ENCODE measurements at regions not wholly inside any gene's neighbourhood (a gene's known extent, or its start where the extent isn't known, plus 50 kb on each side); places are given as distances from the start of the nearest gene placed in this dataset.

DNA sequence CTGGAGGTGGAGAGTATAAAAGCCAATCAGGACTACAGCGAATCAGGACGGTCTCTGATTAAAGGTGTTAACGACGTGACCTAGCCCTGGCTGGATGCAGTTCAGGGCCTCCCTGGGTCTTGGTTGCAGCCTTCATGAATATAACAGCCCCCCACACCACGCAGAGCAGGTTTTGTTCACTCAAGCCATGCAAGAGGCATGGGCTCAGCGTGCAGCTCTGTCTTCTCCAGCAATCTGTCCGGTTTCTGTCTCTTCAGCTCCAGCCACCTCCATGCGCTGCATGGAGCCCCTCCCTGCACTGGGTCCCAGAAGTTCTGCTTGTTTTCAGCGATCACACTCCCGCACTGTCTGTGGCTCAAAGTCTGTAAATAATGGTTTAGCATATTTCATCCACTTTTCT lies 57.1 kb upstream of the CHRNA7 start:
- Histone ChIP-seq H3K79me2 (ENCODE audit: control insufficient read depth, insufficient read depth, low read length) (no peaks in the 10 kb centered on the region), H3K36me3 (replicated peaks in 1 of 2; ENCODE audit: control extremely low read depth in 1 of 2, control insufficient read depth in 1 of 2, extremely low read depth in 1 of 2, insufficient read depth in 2 of 2, low read length in 1 of 2) (no peaks in the 10 kb centered on the region), H3K9me3 (ENCODE audit: control extremely low read depth in 1 of 3, control insufficient read depth in 2 of 3, insufficient read depth in 1 of 3, low read length in 2 of 3) (no peaks in the 10 kb centered on the region), H3K27ac (ENCODE audit: low read length in 2 of 2) (no peak overlapping the region), H3K9ac (ENCODE audit: low read length) (no peak overlapping the region), H4K20me1 (ENCODE audit: control insufficient read depth, insufficient read depth, low read length, poor library complexity, severe bottlenecking) (no peaks in the 10 kb centered on the region), H3K27me3 (replicated peaks in 1 of 4; ENCODE audit: control extremely low read depth in 1 of 4, control insufficient read depth in 3 of 4, insufficient read depth in 4 of 4, low read length in 3 of 4) (peaks cover 0 to 22% (median 0%) of the 10 kb centered on the region in 4 experiments), H3K4me1 (ENCODE audit: control insufficient read depth in 2 of 2, insufficient read depth in 2 of 2, low read length in 2 of 2) (peaks cover 0 to 2% of the 10 kb centered on the region in 2 donors), H2AFZ (ENCODE audit: insufficient read depth, low read depth, low read length, poor library complexity, severe bottlenecking) (no peak overlapping the region), H3K4me3 (ENCODE audit: control extremely low read depth in 1 of 5, extremely low read depth in 1 of 5, insufficient read depth in 1 of 5, low read depth in 2 of 5, low read length in 4 of 5) (no peak overlapping the region), H3K4me2 (replicated peaks; ENCODE audit: low read depth, low read length, poor library complexity, severe bottlenecking) (no peak overlapping the region)
- ChIA-PET CTCF (no interaction called here), POLR2A (no interaction called here)
- 95% methylated on average over 8 of the region's 10 CpGs for WGBS (ENCODE audit: insufficient coverage)
- intact Hi-C loops (cut with micrococcal nuclease) = no loop called here
- H3K27ac Mint-ChIP-seq = no peak overlapping the region
- peaks cover 26% of the 10 kb centered on the region for H3K27me3 Mint-ChIP-seq
- DNase-seq (no peak), ATAC-seq (ENCODE audit: low read depth) (no peak)
- H3K4me1 Mint-ChIP-seq = peaks cover 10% of the 10 kb centered on the region
- TF ChIP-seq, protein P1, sequence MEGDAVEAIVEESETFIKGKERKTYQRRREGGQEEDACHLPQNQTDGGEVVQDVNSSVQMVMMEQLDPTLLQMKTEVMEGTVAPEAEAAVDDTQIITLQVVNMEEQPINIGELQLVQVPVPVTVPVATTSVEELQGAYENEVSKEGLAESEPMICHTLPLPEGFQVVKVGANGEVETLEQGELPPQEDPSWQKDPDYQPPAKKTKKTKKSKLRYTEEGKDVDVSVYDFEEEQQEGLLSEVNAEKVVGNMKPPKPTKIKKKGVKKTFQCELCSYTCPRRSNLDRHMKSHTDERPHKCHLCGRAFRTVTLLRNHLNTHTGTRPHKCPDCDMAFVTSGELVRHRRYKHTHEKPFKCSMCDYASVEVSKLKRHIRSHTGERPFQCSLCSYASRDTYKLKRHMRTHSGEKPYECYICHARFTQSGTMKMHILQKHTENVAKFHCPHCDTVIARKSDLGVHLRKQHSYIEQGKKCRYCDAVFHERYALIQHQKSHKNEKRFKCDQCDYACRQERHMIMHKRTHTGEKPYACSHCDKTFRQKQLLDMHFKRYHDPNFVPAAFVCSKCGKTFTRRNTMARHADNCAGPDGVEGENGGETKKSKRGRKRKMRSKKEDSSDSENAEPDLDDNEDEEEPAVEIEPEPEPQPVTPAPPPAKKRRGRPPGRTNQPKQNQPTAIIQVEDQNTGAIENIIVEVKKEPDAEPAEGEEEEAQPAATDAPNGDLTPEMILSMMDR (IDR thresholded peaks at IDR 0.05) = no peak
- TF ChIP-seq EZH2 (IDR thresholded peaks at IDR 0.05; ENCODE audit: borderline replicate concordance, insufficient read depth, low read depth, low read length, poor library complexity, severe bottlenecking) = no peak
- H3K4me3 Mint-ChIP-seq = no peak overlapping the region
- no peaks in the 10 kb centered on the region for H3K9me3 Mint-ChIP-seq (ENCODE audit: insufficient read depth)

DNA sequence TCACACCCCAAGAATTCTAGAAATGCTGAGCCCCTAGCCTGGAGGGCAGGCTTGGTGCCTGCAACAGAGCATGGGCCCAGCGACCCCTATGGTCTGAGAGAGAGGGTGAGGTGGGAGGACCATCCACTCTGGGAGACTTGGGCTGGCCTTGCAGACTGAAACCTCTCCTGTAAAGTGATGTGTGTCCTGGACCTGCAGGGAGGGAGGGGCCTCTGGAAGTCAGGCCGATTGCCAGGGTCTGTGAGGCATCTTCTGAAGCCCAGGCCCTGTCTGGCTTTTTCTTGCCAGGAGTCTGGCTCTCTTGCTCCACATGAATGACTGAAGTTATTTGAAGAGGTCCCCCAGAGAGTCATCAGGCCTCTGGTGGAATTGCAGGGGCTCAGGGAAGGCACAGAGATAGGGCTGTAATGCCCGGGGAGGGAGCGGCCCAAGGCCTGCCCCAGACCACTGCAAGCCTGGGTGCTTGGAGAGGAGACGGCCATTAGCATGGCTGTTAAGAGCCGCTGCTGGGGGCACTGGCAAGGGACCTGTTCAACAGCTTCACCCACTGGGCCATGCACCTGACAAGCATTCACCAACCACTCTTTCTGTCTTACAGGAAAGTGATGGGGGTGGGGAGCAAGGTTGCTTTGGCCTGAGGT lies 56.0 kb upstream of the CHRNA7 start:
- Mint-ChIP-seq H3K9me3 (ENCODE audit: insufficient read depth) (no peaks in the 10 kb centered on the region), H3K27me3 (peaks cover 37% of the 10 kb centered on the region), H3K4me1 (peaks cover 10% of the 10 kb centered on the region), H3K27ac (no peak overlapping the region), H3K4me3 (no peak overlapping the region)
- ChIA-PET POLR2A (no interaction called here), CTCF (no interaction called here)
- Histone ChIP-seq H3K9me3 (ENCODE audit: control extremely low read depth in 1 of 3, control insufficient read depth in 2 of 3, insufficient read depth in 1 of 3, low read length in 2 of 3) (no peaks in the 10 kb centered on the region), H3K79me2 (ENCODE audit: control insufficient read depth, insufficient read depth, low read length) (no peaks in the 10 kb centered on the region), H3K4me1 (ENCODE audit: control insufficient read depth in 2 of 2, insufficient read depth in 2 of 2, low read length in 2 of 2) (peaks cover 0 to 2% of the 10 kb centered on the region in 2 donors), H3K27ac (ENCODE audit: low read length in 2 of 2) (no peak overlapping the region), H3K27me3 (replicated peaks in 1 of 4; ENCODE audit: control extremely low read depth in 1 of 4, control insufficient read depth in 3 of 4, insufficient read depth in 4 of 4, low read length in 3 of 4) (peaks cover 0 to 27% (median 0%) of the 10 kb centered on the region in 4 experiments), H2AFZ (ENCODE audit: insufficient read depth, low read depth, low read length, poor library complexity, severe bottlenecking) (no peak overlapping the region), H4K20me1 (ENCODE audit: control insufficient read depth, insufficient read depth, low read length, poor library complexity, severe bottlenecking) (no peaks in the 10 kb centered on the region), H3K9ac (ENCODE audit: low read length) (no peak overlapping the region), H3K36me3 (replicated peaks in 1 of 2; ENCODE audit: control extremely low read depth in 1 of 2, control insufficient read depth in 1 of 2, extremely low read depth in 1 of 2, insufficient read depth in 2 of 2, low read length in 1 of 2) (no peaks in the 10 kb centered on the region), H3K4me3 (ENCODE audit: control extremely low read depth in 1 of 5, extremely low read depth in 1 of 5, insufficient read depth in 1 of 5, low read depth in 2 of 5, low read length in 4 of 5) (no peak overlapping the region), H3K4me2 (replicated peaks; ENCODE audit: low read depth, low read length, poor library complexity, severe bottlenecking) (no peak overlapping the region)
- TF ChIP-seq, protein P1 (IDR thresholded peaks at IDR 0.05) = no peak
- no peak for TF ChIP-seq EZH2 (IDR thresholded peaks at IDR 0.05; ENCODE audit: borderline replicate concordance, insufficient read depth, low read depth, low read length, poor library complexity, severe bottlenecking)
- WGBS (ENCODE audit: insufficient coverage) = 83% methylated on average over 4 of the region's 6 CpGs
- DNase-seq (no peak), ATAC-seq (ENCODE audit: low read depth) (no peak)
- intact Hi-C loops (cut with micrococcal nuclease) = no loop called here

Measured in B cell (primary cell).